HG02840 (cell line): ENCODE measurements at regions not wholly inside any gene's neighbourhood (a gene's known extent, or its start where the extent isn't known, plus 50 kb on each side); places are given as distances from the start of the nearest gene placed in this dataset.
"Not testable (repeated sequence)": the region's sequence is repeated elsewhere in the genome, so short reads cannot be mapped to it uniquely, and the experiment has no call there.

Source experiments
- ATAC-seq: cut with Tn5 transposase; IDR thresholded peaks from one replicate; pipeline ENCODE4 v1.9.1; 2021; ENCODE audit warnings: mild to moderate bottlenecking, moderate library complexity, moderate number of reproducible peaks; ENCODE audit not compliant: unreplicated experiment, low FRiP score

- ATAC-seq: no peak
These were observed 97.2 kb upstream of the ELMO1 start for GRCh38 chr7:37545619-37546534.

GRCh38 chr7:37546677-37547076, 98.0 kb upstream of the ELMO1 start:
- ATAC-seq: no peak

- no peak for ATAC-seq
These were observed 100.6 kb upstream of the ELMO1 start for GRCh38 chr7:37549076-37549931.

- ATAC-seq: no peak
These were observed 101.8 kb upstream of the ELMO1 start for GRCh38 chr7:37550426-37550825.

- no peak for ATAC-seq
These were observed 102.2 kb upstream of the ELMO1 start for GRCh38 chr7:37550872-37551271.

GRCh38 chr7:37552030-37552429, 103.4 kb upstream of the ELMO1 start:
- ATAC-seq: no peak

- ATAC-seq: not testable (repeated sequence)
These were observed 103.8 kb upstream of the ELMO1 start for GRCh38 chr7:37552439-37552838.

GRCh38 chr7:37555528-37555927, 106.9 kb upstream of the ELMO1 start:
- no peak for ATAC-seq

GRCh38 chr7:37557571-37558209, 109.0 kb upstream of the ELMO1 start:
- no peak for ATAC-seq

GRCh38 chr7:37558320-37559096, 109.8 kb upstream of the ELMO1 start:
- ATAC-seq: no peak

GRCh38 chr7:37570145-37570544, 113.4 kb upstream of the GPR141 start:
- no peak for ATAC-seq

GRCh38 chr7:37571806-37572205, 111.8 kb upstream of the GPR141 start:
- ATAC-seq: no peak

- no peak for ATAC-seq
These were observed 106.2 kb upstream of the GPR141 start for GRCh38 chr7:37577412-37577811.

- ATAC-seq: no peak
These were observed 105.7 kb upstream of the GPR141 start for GRCh38 chr7:37577901-37578300.

- ATAC-seq: no peak
These were observed 105.2 kb upstream of the GPR141 start for GRCh38 chr7:37578350-37578749.

- ATAC-seq: no peak
These were observed 103.2 kb upstream of the GPR141 start for GRCh38 chr7:37580376-37580775.

GRCh38 chr7:37584651-37585463, 98.7 kb upstream of the GPR141 start:
- ATAC-seq: not testable (repeated sequence)

- ATAC-seq: no peak
These were observed 92.7 kb upstream of the GPR141 start for GRCh38 chr7:37590824-37591223.

GRCh38 chr7:37592366-37592765, 91.2 kb upstream of the GPR141 start:
- ATAC-seq: no peak
